Liver (tissue), 8 donors: ENCODE measurements at regions not wholly inside any gene's neighbourhood (a gene's known extent, or its start where the extent isn't known, plus 50 kb on each side); places are given as distances from the start of the nearest gene placed in this dataset.

Experiments
- DNase-seq: peaks from one replicate; pipeline ENCODE4 v3.0.0-alpha.2; 2017; ENCODE audit warnings: low spot score
- H3K27ac ChIP-seq, 2 donors: one replicate each; pipeline ENCODE4 v1.7.0; 2013; ENCODE audit warnings: inconsistent platforms in 2 of 2, low read length in 2 of 2, control low read depth in 1 of 2, low read depth in 1 of 2, mild to moderate bottlenecking in 1 of 2
- H3K27me3 ChIP-seq, 4 donors: one replicate each; pipeline versions ENCODE4 v1.6.1 to v1.7.0; 2013; ENCODE audit warnings: low read length in 3 of 4, inconsistent platforms in 1 of 4, mild to moderate bottlenecking in 1 of 4, moderate library complexity in 1 of 4; ENCODE audit not compliant: control insufficient read depth in 4 of 4, insufficient read depth in 4 of 4
- H3K36me3 ChIP-seq, 4 donors: one replicate each; pipeline versions ENCODE4 v1.6.1 to v1.7.0; 2013; ENCODE audit warnings: low read length in 3 of 4, mild to moderate bottlenecking in 3 of 4, low read depth in 1 of 4, moderate library complexity in 1 of 4; ENCODE audit not compliant: control insufficient read depth in 4 of 4, insufficient read depth in 3 of 4
- H3K4me1 ChIP-seq, 4 donors: one replicate each; pipeline versions ENCODE4 v1.6.1 to v1.7.0; 2013; ENCODE audit warnings: low read length in 3 of 4, mild to moderate bottlenecking in 3 of 4, moderate library complexity in 1 of 4; ENCODE audit not compliant: control insufficient read depth in 4 of 4, insufficient read depth in 4 of 4
- H3K4me3 ChIP-seq, 3 donors: one replicate each; pipeline versions ENCODE4 v1.6.1 to v1.7.0; 2013; ENCODE audit warnings: low read length in 3 of 3, control low read depth in 1 of 3, low read depth in 1 of 3, mild to moderate bottlenecking in 1 of 3
- H3K9ac ChIP-seq, 2 donors: one replicate each; pipeline ENCODE4 v1.7.0; 2013; ENCODE audit warnings: low read length in 2 of 2, mild to moderate bottlenecking in 2 of 2, moderate library complexity in 2 of 2, control low read depth in 1 of 2, low read depth in 1 of 2
- H3K9me3 ChIP-seq, 4 donors: one replicate each; pipeline versions ENCODE4 v1.6.1 to v1.7.0; 2013; ENCODE audit warnings: low read length in 3 of 4; ENCODE audit not compliant: control insufficient read depth in 4 of 4
- EGR1 ChIP-seq, 2 donors: IDR thresholded peaks; 2 replicates each; pipeline ENCODE4 v1.6.1; 2016 to 2018; ENCODE audit warnings: antibody characterized with exemption in 2 of 2, low read depth in 2 of 2
- FOXA1 ChIP-seq: IDR thresholded peaks from 2 replicates; pipeline ENCODE4 v1.6.1; 2016; ENCODE audit warnings: antibody characterized with exemption
- FOXA2 ChIP-seq: IDR thresholded peaks from 2 replicates; pipeline ENCODE4 v1.6.1; 2016; ENCODE audit warnings: antibody characterized with exemption
- GABPA ChIP-seq, 2 donors: IDR thresholded peaks in 1 of 2; conservative IDR thresholded peaks in 1 of 2; 2 replicates each; pipeline ENCODE4 v1.6.1; 2016; ENCODE audit warnings: antibody characterized with exemption in 2 of 2, mild to moderate bottlenecking in 1 of 2, moderate library complexity in 1 of 2
- HNF4G ChIP-seq: IDR thresholded peaks from 2 replicates; pipeline ENCODE4 v1.6.1; 2016; ENCODE audit warnings: antibody characterized with exemption
- JUND ChIP-seq, 2 donors: IDR thresholded peaks; 2 replicates each; pipeline ENCODE4 v1.6.1; 2016; ENCODE audit warnings: antibody characterized with exemption in 2 of 2
- NR2F2 ChIP-seq: IDR thresholded peaks from 2 replicates; pipeline ENCODE4 v1.6.1; 2016; ENCODE audit warnings: antibody characterized with exemption
- RAD21 ChIP-seq, 2 donors: IDR thresholded peaks; 2 replicates each; pipeline ENCODE4 v1.6.1; 2016; ENCODE audit warnings: antibody characterized with exemption in 2 of 2, mild to moderate bottlenecking in 2 of 2
- RXRA ChIP-seq, 2 donors: IDR thresholded peaks; 2 replicates each; pipeline ENCODE4 v1.6.1; 2017 to 2018; ENCODE audit warnings: antibody characterized with exemption in 2 of 2, mild to moderate bottlenecking in 1 of 2
- SP1 ChIP-seq: IDR thresholded peaks from 2 replicates; pipeline ENCODE4 v1.6.1; 2018; ENCODE audit warnings: antibody characterized with exemption, mild to moderate bottlenecking
- TAF1 ChIP-seq: conservative IDR thresholded peaks from 2 replicates; pipeline ENCODE4 v1.6.1; 2016; ENCODE audit warnings: antibody characterized with exemption, mild to moderate bottlenecking
- YY1 ChIP-seq: IDR thresholded peaks from 2 replicates; pipeline ENCODE4 v1.6.1; 2016; ENCODE audit warnings: antibody characterized with exemption, mild to moderate bottlenecking
- WGBS: extraction: QIAGEN DNeasy Blood & Tissue Kit; methylation state at CpG from one replicate; pipeline ENCODE4 v1.1.7; 2013; 5-methylcytosine and 5-hydroxymethylcytosine counted together
- TF ChIP-seq, protein P1 (sequence below): IDR thresholded peaks from 2 replicates; pipeline ENCODE4 v1.6.1; 2016; ENCODE audit warnings: antibody characterized with exemption
- TF ChIP-seq, protein P2 (sequence below): fragments of 150-350 bp; IDR thresholded peaks from 2 replicates; pipeline ENCODE4 v1.5.1; 2017; ENCODE audit warnings: improper control_type of control experiment, low read depth, low read length; ENCODE audit not compliant: missing input control
- TF ChIP-seq, protein P3 (sequence below): IDR thresholded peaks from 2 replicates; pipeline ENCODE4 v1.6.1; 2016; ENCODE audit warnings: antibody characterized with exemption, mild to moderate bottlenecking
- TF ChIP-seq, protein P4 (sequence below): IDR thresholded peaks from 2 replicates; pipeline ENCODE4 v1.6.1; 2016; ENCODE audit warnings: antibody characterized with exemption
- TF ChIP-seq, protein P5 (sequence below): IDR thresholded peaks from 2 replicates; pipeline ENCODE4 v1.6.1; 2016; ENCODE audit warnings: antibody characterized with exemption
- donor health status: healthy.
- donor health status: healthy.
- donor health status: healthy.
- donor health status: healthy.
- donor health status: healthy.

DNA sequence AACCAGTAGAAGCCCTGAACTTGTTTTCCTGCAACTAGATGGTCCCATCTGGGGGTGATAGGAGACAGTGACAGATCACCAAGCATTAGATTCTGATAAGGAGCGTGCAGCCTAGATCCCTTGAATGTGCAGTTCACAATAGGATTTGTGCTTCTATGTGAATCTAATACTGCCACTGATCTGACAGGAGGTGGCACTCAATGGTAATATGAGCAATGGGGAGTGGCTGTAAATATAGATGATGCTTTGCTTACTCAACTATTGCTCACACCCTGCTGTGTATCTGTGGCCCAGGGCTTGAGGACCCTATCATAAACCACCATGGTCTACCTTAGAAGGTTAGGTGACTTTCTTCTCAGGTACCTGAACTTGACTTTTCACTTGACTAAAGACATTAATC, 417.1 kb upstream of the ARHGEF26 start:
- H3K9me3 ChIP-seq, result no peaks in the 10 kb centered on the region
- no peaks in the 10 kb centered on the region for H3K4me1 ChIP-seq
- TF ChIP-seq FOXA2 (no peak), SP1 (no peak), RAD21 (IDR thresholded peaks at IDR 0.05) (no peak), GABPA (IDR thresholded peaks at IDR 0.05 in 1 of 2, conservative IDR thresholded peaks at IDR 0.05 in 1 of 2) (no peak), YY1 (no peak), FOXA1 (no peak), NR2F2 (no peak), TAF1 (no peak), HNF4G (no peak), JUND (IDR thresholded peaks at IDR 0.05) (no peak)
- TF ChIP-seq, protein P1, sequence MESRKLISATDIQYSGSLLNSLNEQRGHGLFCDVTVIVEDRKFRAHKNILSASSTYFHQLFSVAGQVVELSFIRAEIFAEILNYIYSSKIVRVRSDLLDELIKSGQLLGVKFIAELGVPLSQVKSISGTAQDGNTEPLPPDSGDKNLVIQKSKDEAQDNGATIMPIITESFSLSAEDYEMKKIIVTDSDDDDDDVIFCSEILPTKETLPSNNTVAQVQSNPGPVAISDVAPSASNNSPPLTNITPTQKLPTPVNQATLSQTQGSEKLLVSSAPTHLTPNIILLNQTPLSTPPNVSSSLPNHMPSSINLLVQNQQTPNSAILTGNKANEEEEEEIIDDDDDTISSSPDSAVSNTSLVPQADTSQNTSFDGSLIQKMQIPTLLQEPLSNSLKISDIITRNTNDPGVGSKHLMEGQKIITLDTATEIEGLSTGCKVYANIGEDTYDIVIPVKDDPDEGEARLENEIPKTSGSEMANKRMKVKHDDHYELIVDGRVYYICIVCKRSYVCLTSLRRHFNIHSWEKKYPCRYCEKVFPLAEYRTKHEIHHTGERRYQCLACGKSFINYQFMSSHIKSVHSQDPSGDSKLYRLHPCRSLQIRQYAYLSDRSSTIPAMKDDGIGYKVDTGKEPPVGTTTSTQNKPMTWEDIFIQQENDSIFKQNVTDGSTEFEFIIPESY, result no peak
- TF ChIP-seq, protein P2, sequence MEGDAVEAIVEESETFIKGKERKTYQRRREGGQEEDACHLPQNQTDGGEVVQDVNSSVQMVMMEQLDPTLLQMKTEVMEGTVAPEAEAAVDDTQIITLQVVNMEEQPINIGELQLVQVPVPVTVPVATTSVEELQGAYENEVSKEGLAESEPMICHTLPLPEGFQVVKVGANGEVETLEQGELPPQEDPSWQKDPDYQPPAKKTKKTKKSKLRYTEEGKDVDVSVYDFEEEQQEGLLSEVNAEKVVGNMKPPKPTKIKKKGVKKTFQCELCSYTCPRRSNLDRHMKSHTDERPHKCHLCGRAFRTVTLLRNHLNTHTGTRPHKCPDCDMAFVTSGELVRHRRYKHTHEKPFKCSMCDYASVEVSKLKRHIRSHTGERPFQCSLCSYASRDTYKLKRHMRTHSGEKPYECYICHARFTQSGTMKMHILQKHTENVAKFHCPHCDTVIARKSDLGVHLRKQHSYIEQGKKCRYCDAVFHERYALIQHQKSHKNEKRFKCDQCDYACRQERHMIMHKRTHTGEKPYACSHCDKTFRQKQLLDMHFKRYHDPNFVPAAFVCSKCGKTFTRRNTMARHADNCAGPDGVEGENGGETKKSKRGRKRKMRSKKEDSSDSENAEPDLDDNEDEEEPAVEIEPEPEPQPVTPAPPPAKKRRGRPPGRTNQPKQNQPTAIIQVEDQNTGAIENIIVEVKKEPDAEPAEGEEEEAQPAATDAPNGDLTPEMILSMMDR, result no peak
- TF ChIP-seq, protein P3, sequence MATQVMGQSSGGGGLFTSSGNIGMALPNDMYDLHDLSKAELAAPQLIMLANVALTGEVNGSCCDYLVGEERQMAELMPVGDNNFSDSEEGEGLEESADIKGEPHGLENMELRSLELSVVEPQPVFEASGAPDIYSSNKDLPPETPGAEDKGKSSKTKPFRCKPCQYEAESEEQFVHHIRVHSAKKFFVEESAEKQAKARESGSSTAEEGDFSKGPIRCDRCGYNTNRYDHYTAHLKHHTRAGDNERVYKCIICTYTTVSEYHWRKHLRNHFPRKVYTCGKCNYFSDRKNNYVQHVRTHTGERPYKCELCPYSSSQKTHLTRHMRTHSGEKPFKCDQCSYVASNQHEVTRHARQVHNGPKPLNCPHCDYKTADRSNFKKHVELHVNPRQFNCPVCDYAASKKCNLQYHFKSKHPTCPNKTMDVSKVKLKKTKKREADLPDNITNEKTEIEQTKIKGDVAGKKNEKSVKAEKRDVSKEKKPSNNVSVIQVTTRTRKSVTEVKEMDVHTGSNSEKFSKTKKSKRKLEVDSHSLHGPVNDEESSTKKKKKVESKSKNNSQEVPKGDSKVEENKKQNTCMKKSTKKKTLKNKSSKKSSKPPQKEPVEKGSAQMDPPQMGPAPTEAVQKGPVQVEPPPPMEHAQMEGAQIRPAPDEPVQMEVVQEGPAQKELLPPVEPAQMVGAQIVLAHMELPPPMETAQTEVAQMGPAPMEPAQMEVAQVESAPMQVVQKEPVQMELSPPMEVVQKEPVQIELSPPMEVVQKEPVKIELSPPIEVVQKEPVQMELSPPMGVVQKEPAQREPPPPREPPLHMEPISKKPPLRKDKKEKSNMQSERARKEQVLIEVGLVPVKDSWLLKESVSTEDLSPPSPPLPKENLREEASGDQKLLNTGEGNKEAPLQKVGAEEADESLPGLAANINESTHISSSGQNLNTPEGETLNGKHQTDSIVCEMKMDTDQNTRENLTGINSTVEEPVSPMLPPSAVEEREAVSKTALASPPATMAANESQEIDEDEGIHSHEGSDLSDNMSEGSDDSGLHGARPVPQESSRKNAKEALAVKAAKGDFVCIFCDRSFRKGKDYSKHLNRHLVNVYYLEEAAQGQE, result no peak
- TF ChIP-seq, protein P4, sequence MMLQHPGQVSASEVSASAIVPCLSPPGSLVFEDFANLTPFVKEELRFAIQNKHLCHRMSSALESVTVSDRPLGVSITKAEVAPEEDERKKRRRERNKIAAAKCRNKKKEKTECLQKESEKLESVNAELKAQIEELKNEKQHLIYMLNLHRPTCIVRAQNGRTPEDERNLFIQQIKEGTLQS, result no peak
- TF ChIP-seq, protein P5, sequence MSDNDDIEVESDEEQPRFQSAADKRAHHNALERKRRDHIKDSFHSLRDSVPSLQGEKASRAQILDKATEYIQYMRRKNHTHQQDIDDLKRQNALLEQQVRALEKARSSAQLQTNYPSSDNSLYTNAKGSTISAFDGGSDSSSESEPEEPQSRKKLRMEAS, result no peak
- no peaks in the 10 kb centered on the region for H3K36me3 ChIP-seq
- no peak overlapping the region for H3K4me3 ChIP-seq
- 73% methylated on average over 1 of the region's 1 CpG for whole genome bisulfite sequencing
- H3K27me3 ChIP-seq, result peaks cover 0 to 4% (median 2%) of the 10 kb centered on the region in 4 donors
- no peak overlapping the region for H3K27ac ChIP-seq
- DNase-seq, result no peak
- no peak overlapping the region for H3K9ac ChIP-seq

DNA sequence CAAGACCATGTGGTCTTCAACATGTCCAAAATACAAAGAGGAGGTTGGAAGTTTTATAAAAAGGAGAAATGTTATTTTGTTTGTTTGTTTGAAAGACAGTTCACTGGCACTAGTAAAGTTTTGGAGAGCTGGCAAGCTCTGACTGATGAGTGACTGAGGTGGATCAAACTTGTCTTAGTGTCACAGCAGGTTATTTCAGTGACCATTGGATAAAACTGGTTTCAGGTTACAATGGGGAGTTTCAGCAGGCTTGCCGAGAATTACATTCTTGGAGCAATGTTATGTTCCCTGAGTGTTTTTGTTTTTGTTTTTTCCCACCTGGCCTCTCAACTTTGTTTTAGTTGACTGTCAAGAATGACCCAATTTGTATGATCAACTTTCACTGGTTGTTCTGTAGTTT, 414.5 kb upstream of the ARHGEF26 start:
- Histone ChIP-seq H3K4me1 (no peaks in the 10 kb centered on the region), H3K9ac (no peak overlapping the region), H3K9me3 (peaks cover 0 to 10% (median 0%) of the 10 kb centered on the region in 4 donors), H3K27ac (no peak overlapping the region), H3K4me3 (no peak overlapping the region), H3K27me3 (peaks cover 0 to 4% (median 2%) of the 10 kb centered on the region in 4 donors), H3K36me3 (no peaks in the 10 kb centered on the region)
- no peak for DNase-seq
- WGBS, result 30% methylated on average over 1 of the region's 1 CpG
- TF ChIP-seq, protein P4, result no peak
- TF ChIP-seq, protein P1, result no peak
- TF ChIP-seq NR2F2 (no peak), SP1 (no peak), YY1 (no peak), RXRA (IDR thresholded peaks at IDR 0.05) (no peak), HNF4G (no peak), TAF1 (no peak), GABPA (IDR thresholded peaks at IDR 0.05 in 1 of 2, conservative IDR thresholded peaks at IDR 0.05 in 1 of 2) (no peak), EGR1 (IDR thresholded peaks at IDR 0.05; ENCODE audit: low read depth in 2 of 2) (no peak)
- TF ChIP-seq, protein P3, result no peak
